GM19351 (cell line): ENCODE measurements at regions not wholly inside any gene's neighbourhood (a gene's known extent, or its start where the extent isn't known, plus 50 kb on each side); places are given as distances from the start of the nearest gene placed in this dataset.
"Not testable (repeated sequence)": the region's sequence is repeated elsewhere in the genome, so short reads cannot be mapped to it uniquely, and the experiment has no call there.

Source experiments
- ATAC-seq: cut with Tn5 transposase; IDR thresholded peaks from one replicate; pipeline ENCODE4 v1.9.1; 2021; ENCODE audit warnings: mild to moderate bottlenecking, moderate library complexity; ENCODE audit not compliant: unreplicated experiment

DNA sequence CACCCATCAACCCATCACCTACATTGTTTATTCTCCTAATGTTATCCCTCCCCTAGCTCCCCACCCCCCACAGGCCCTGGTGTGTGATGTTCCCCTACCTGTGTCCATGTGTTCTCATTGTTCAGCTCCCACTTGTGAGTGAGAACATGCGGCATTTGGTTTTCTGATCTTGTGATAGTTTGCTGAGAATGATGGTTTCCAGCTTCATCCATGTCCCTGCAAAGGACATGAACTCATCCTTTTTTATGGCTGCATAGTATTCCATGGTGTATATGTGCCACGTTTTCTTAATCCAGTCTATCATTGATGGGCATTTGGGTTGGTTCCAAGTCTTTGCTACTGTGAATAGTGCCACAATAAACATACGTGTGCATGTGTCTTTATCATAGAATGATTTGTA lies 118.1 kb upstream of the IER5L start:
- not testable (repeated sequence) for ATAC-seq

GRCh38 chr9:129291041-129291501 lies 113.0 kb upstream of the IER5L start:
- ATAC-seq, result no peak

GRCh38 chr9:129290606-129291005 lies 112.5 kb upstream of the IER5L start:
- no peak for ATAC-seq

GRCh38 chr9:129289883-129290282 lies 111.8 kb upstream of the IER5L start:
- no peak for ATAC-seq

- ATAC-seq, result no peak
Observed at GRCh38 chr9:129289131-129289731, 111.2 kb upstream of the IER5L start.

GRCh38 chr9:129287619-129288305 lies 109.7 kb upstream of the IER5L start:
- ATAC-seq, result no peak

DNA sequence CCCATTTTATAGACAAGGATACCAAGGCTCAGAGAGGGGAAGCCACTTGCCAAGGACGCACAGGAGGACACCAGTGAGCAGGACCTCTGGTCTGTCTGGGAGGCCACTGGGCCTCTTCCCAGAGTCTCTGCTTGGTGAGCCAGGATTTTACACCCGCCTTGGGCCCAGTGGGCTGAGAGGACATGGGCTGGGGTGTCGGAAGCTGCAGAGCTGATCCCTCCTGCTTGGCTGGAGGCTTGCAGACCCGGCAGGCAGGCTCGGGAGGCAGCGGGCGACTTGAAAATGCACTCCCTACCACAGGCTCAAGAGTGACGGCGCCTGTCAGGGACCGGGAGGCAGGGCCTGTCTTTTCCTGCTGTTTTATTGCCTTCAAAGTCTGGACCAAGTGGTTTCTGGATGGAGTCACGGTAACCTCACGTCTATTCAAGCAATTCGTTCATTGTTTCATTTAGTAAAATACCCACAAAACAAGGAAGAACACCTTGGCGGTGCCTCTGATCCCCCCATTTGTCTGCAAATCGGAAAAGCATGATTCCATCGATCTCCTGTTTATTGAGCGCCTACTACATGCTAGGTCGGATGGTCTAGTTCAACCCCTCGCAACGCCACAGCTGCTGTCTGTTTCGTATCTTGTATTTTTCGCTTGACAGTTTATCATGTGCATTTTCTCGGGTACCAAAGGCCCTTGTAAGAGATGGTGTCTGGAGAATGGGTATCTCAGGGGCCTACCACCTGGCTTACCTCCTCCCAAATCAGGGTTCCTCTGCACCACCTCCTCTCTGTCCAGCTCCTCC lies 108.1 kb upstream of the IER5L start:
- ATAC-seq, result no peak

DNA sequence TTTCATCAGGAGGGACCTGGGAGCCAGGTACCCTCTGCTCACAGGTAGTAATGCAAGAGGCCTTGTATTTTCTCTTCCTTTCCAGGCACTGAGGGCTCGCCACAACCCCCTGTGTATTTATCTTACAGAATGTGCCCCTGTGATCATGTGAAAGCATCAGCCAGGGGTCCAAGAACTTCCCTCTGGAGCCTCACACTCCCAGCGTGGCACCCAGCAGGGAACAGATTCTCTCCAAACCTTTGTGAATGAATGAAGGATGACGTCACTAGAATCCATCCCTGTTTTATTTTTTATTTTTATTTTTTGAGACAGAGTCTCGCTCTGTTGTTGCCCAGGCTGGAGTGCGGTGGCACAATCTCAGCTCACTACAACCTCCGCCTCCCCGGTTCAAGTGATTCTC lies 107.3 kb upstream of the IER5L start:
- ATAC-seq, result no peak

DNA sequence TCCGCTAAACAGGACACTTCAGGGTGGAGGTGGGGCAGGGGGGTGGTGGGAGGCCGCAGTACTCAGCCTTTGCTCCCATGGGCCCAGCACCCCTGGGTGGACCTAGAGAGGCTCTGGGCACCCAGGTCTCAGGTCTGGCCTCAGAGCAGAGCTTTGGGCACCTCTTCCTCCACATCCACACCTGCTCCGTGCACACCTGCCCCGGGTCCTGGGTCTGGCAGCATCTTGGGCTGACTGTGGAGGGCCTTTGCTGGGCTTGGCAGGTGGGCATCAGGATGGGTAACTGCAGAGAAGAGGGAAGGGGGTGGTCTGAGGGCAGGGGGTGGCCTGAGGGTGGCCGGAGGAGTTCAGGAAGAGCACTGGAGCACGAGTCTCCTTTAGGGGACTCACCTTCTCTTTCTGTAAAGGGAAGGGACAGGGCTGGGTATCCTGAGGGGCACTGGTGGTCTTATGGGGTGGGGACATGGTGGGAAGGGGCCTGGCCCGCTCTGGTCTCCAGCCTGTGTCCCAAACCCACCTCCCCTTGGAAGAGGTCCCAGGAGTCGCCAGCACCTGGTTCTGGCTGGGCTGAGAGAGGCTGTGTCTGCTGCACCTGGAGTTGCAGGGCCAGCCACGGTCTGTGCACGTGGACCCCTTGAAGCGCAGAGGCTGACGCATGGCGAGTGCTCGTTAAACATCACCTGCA lies 106.7 kb upstream of the IER5L start:
- no peak for ATAC-seq

DNA sequence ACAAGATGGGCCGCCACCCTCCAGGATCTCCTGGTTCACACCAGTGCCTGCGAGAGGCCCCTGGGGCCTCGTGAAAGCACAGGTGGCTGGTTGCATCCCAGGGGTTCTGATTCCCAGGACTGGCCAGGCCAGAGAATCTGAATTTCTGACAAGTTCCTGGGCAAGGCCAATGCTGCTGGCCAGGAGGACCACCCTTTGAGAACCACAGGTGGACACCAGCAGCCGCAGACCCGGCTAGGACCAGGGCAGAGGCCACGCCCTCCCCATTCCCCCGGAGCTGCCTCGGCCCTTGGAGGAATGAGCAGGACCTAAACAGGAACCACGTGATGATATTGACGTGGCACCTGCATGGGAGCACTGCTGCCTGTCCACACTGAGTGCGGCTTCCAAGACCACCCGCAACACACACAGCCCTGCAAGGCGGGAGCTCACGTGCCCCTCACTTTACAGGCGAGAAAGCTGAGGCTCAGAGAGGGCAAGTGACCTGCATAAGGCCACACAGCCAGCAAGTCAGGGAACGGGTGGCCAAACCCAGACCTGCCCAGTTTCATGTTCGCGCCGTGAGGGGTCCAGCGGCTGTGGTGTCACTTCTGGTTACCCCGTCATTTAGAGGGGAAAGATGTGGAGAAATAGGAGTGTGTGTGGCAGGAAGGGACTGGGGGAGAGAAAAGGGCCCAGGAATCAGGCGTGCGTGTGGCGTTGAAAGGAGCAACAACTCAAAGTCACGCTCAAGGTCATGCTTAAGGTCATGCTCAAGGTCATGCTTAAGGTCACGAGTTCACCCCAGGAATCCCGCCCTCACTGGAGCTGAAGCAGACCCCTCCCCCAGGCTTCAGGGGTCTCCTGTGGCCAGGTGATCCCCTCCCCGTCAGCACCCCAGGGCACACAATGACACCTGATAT lies 105.9 kb upstream of the IER5L start:
- ATAC-seq, result no peak

DNA sequence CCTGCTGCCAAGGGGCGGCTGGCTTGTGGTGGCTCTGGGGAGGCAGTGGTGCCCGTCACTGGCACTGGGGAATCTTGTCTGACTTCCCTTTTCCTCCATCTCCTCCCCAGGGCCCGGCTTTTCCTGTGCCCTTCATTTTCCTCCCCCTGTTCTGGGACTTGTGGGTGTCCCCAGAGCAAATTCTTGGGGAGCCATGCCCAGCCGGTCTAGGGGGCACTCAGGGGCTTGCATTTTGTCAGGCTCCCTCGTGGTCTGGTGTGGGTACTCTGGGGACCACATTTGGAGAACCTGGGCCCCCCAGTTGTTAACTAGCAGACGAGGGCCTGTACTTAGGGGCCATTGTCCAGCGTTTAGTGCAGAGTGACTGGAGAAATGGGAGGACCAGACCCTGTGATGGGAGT lies 105.2 kb upstream of the IER5L start:
- no peak for ATAC-seq

- no peak for ATAC-seq
Observed at GRCh38 chr9:129282731-129283211, 104.7 kb upstream of the IER5L start.

- ATAC-seq, result no peak
Observed at GRCh38 chr9:129282272-129282671, 104.2 kb upstream of the IER5L start.

- no peak for ATAC-seq
Observed at GRCh38 chr9:129281506-129282145, 103.6 kb upstream of the IER5L start.

- no peak for ATAC-seq
Observed at GRCh38 chr9:129280623-129281271, 102.7 kb upstream of the IER5L start.

GRCh38 chr9:129280236-129280622 lies 102.2 kb upstream of the IER5L start:
- ATAC-seq, result no peak

- ATAC-seq, result no peak
Observed at GRCh38 chr9:129278391-129279237, 100.6 kb upstream of the IER5L start.

- ATAC-seq, result no peak
Observed at GRCh38 chr9:129276486-129277230, 98.6 kb upstream of the IER5L start.
